ENCODE measurements at regions not wholly inside any gene's neighbourhood (a gene's known extent, or its start where the extent isn't known, plus 50 kb on each side); places are given as distances from the start of the nearest gene placed in this dataset.

- no peak for DNase-seq
Measured at GRCh38 chr1:208421486-208421885, 177.3 kb upstream of the PLXNA2 start.

- DNase-seq: no peak
Measured at GRCh38 chr1:208423526-208423925, 179.3 kb upstream of the PLXNA2 start.

GRCh38 chr1:208425096-208425495 lies 180.9 kb upstream of the PLXNA2 start:
- DNase-seq: no peak

GRCh38 chr1:208430220-208430619 lies 186.0 kb upstream of the PLXNA2 start:
- DNase-seq: no peak

- no peak for DNase-seq
Measured at GRCh38 chr1:208431721-208432120, 187.5 kb upstream of the PLXNA2 start.

- no peak for DNase-seq
Measured at GRCh38 chr1:208432346-208432745, 188.2 kb upstream of the PLXNA2 start.

GRCh38 chr1:208433086-208433485 lies 188.9 kb upstream of the PLXNA2 start:
- no peak for DNase-seq

- DNase-seq: no peak
Measured at GRCh38 chr1:208433971-208434370, 189.8 kb upstream of the PLXNA2 start.

GRCh38 chr1:208437401-208437800 lies 193.2 kb upstream of the PLXNA2 start:
- DNase-seq: no peak

- DNase-seq: no peak
Measured at GRCh38 chr1:208438112-208438699, 194.0 kb upstream of the PLXNA2 start.

GRCh38 chr1:208445758-208446203 lies 201.6 kb upstream of the PLXNA2 start:
- DNase-seq: no peak

- DNase-seq: no peak
Measured at GRCh38 chr1:208446271-208446691, 202.1 kb upstream of the PLXNA2 start.

- DNase-seq: no peak
Measured at GRCh38 chr1:208448425-208448824, 204.2 kb upstream of the PLXNA2 start.

GRCh38 chr1:208449951-208450350 lies 205.8 kb upstream of the PLXNA2 start:
- DNase-seq: no peak

- DNase-seq: no peak
Measured at GRCh38 chr1:208450958-208451357, 206.8 kb upstream of the PLXNA2 start.

- no peak for DNase-seq
Measured at GRCh38 chr1:208455821-208456220, 211.6 kb upstream of the PLXNA2 start.

GRCh38 chr1:208456487-208456886 lies 212.3 kb upstream of the PLXNA2 start:
- no peak for DNase-seq

- DNase-seq: no peak
Measured at GRCh38 chr1:208460823-208461222, 216.6 kb upstream of the PLXNA2 start.

- DNase-seq: no peak
Measured at GRCh38 chr1:208461680-208462079, 217.5 kb upstream of the PLXNA2 start.

- no peak for DNase-seq
Measured at GRCh38 chr1:208462761-208463160, 218.6 kb upstream of the PLXNA2 start.

- DNase-seq: no peak
Measured at GRCh38 chr1:208465266-208465665, 221.1 kb upstream of the PLXNA2 start.

- no peak for DNase-seq
Measured at GRCh38 chr1:208465786-208466590, 221.8 kb upstream of the PLXNA2 start.

GRCh38 chr1:208467151-208467780 lies 223.1 kb upstream of the PLXNA2 start:
- no peak for DNase-seq

GRCh38 chr1:208475449-208475848 lies 231.3 kb upstream of the PLXNA2 start:
- DNase-seq: no peak
